Activated CD4-positive, alpha-beta T cell treated with anti-CD3 and anti-CD28 coated beads, Interleukin-2, amount 10 ng/mL, durations not matched to agents 7 days and 5 days (primary cell): ENCODE measurements at regions not wholly inside any gene's neighbourhood (a gene's known extent, or its start where the extent isn't known, plus 50 kb on each side); places are given as distances from the start of the nearest gene placed in this dataset.

ENCODE experiments used
- CTCF ChIA-PET: fragments of 350-600 bp; sonication (Branson Sonifier 250); formaldehyde crosslinking; loops from one replicate; lab custom pipeline; 2021; ENCODE audit warnings: antibody characterized with exemption; lab: Charles Lee
- POLR2A ChIA-PET: fragments of 350-600 bp; sonication (Branson Sonifier 250); formaldehyde crosslinking; loops from one replicate; lab custom pipeline; 2021; ENCODE audit warnings: antibody characterized with exemption; lab: Charles Lee
- DNase-seq: peaks from one replicate; pipeline ENCODE4 v3.0.0-alpha.2; 2020
- H3K27ac Mint-ChIP-seq: one replicate; pipeline ENCODE4 v1.8.0; 2021; ENCODE audit warnings: mild to moderate bottlenecking, moderate library complexity, mixed read lengths
- H3K27me3 Mint-ChIP-seq: one replicate; pipeline ENCODE4 v1.8.0; 2021; ENCODE audit warnings: mixed read lengths
- H3K36me3 Mint-ChIP-seq: one replicate; pipeline ENCODE4 v1.8.0; 2021; ENCODE audit warnings: low read depth, mixed read lengths
- H3K4me1 Mint-ChIP-seq: one replicate; pipeline ENCODE4 v1.8.0; 2021; ENCODE audit warnings: mixed read lengths
- H3K4me3 Mint-ChIP-seq: one replicate; pipeline ENCODE4 v1.8.0; 2021; ENCODE audit warnings: mild to moderate bottlenecking, moderate library complexity, mixed read lengths
- H3K9me3 Mint-ChIP-seq: one replicate; pipeline ENCODE4 v1.8.0; 2021; ENCODE audit warnings: mixed read lengths

- Mint-ChIP-seq H3K27ac (no peak overlapping the region), H3K9me3 (no peaks in the 10 kb centered on the region), H3K36me3 (no peaks in the 10 kb centered on the region), H3K4me1 (no peaks in the 10 kb centered on the region), H3K4me3 (no peak overlapping the region), H3K27me3 (no peaks in the 10 kb centered on the region)
- CTCF ChIA-PET: no interaction called here
- POLR2A ChIA-PET: no interaction called here
- DNase-seq: no peak
These were observed 247.3 kb upstream of the BLID start for GRCh38 chr11:122363296-122363695.

DNA sequence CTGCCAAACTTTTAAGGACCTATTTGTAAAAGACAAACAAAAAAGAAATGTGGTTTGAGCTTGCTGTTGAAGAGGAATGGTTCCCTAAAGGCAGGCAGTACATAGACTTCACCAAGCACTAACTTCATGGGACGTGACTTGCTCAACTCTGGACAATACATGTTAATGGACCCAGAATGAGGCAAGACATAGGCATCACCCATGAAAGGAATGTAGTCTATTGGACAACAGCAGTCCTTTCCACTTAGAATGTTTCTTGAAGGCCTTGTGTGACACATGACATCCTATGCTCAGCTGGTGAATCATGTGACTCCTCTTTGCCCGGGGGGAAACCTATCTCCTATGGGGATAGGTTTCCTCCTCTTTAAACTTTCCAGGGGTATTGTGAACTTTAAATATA lies 246.4 kb upstream of the BLID start:
- POLR2A ChIA-PET: no interaction called here
- Mint-ChIP-seq H3K4me1 (no peaks in the 10 kb centered on the region), H3K27me3 (no peaks in the 10 kb centered on the region), H3K27ac (no peak overlapping the region), H3K9me3 (no peaks in the 10 kb centered on the region), H3K36me3 (no peaks in the 10 kb centered on the region), H3K4me3 (no peak overlapping the region)
- CTCF ChIA-PET: no interaction called here
- DNase-seq: no peak

DNA sequence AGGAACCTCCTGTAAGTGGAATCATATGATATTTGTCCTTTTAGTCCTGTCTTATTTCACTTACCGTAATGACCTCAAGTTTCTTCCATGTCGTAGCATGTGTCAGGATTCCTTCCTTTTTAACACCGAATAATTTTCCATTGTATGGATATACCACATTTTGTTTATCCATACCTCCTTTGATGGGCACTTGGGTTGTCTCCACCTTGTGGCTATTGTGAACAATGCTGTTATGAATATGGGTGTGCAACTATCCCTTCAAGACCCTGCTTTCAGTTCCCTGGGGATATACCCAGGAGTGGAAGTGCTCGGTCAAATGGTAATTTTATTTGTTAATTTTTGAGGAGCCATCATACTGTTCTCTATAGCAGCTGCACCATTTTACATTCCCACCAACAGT lies 244.9 kb upstream of the BLID start:
- CTCF ChIA-PET: no interaction called here
- no peak overlapping the region for H3K27ac Mint-ChIP-seq
- no peaks in the 10 kb centered on the region for H3K9me3 Mint-ChIP-seq
- H3K4me1 Mint-ChIP-seq: no peaks in the 10 kb centered on the region
- no peak for DNase-seq
- H3K27me3 Mint-ChIP-seq: no peaks in the 10 kb centered on the region
- POLR2A ChIA-PET: no interaction called here
- H3K4me3 Mint-ChIP-seq: no peak overlapping the region
- no peaks in the 10 kb centered on the region for H3K36me3 Mint-ChIP-seq

GRCh38 chr11:122359081-122359571 lies 243.1 kb upstream of the BLID start:
- no peak overlapping the region for H3K27ac Mint-ChIP-seq
- no peak for DNase-seq
- H3K27me3 Mint-ChIP-seq: no peaks in the 10 kb centered on the region
- H3K36me3 Mint-ChIP-seq: no peaks in the 10 kb centered on the region
- H3K9me3 Mint-ChIP-seq: no peaks in the 10 kb centered on the region
- no peaks in the 10 kb centered on the region for H3K4me1 Mint-ChIP-seq
- CTCF ChIA-PET: no interaction called here
- POLR2A ChIA-PET: no interaction called here
- H3K4me3 Mint-ChIP-seq: no peak overlapping the region

GRCh38 chr11:122358292-122358691 lies 242.3 kb upstream of the BLID start:
- no peaks in the 10 kb centered on the region for H3K36me3 Mint-ChIP-seq
- no peaks in the 10 kb centered on the region for H3K9me3 Mint-ChIP-seq
- H3K27ac Mint-ChIP-seq: no peak overlapping the region
- H3K4me3 Mint-ChIP-seq: no peak overlapping the region
- CTCF ChIA-PET: no interaction called here
- DNase-seq: no peak
- H3K4me1 Mint-ChIP-seq: no peaks in the 10 kb centered on the region
- no peaks in the 10 kb centered on the region for H3K27me3 Mint-ChIP-seq
- POLR2A ChIA-PET: no interaction called here

GRCh38 chr11:122355968-122356367 lies 240.0 kb upstream of the BLID start:
- no peak overlapping the region for H3K27ac Mint-ChIP-seq
- no peaks in the 10 kb centered on the region for H3K9me3 Mint-ChIP-seq
- H3K27me3 Mint-ChIP-seq: no peaks in the 10 kb centered on the region
- no peak for DNase-seq
- ChIA-PET CTCF (no interaction called here), POLR2A (no interaction called here)
- no peaks in the 10 kb centered on the region for H3K4me1 Mint-ChIP-seq
- H3K4me3 Mint-ChIP-seq: no peak overlapping the region
- no peaks in the 10 kb centered on the region for H3K36me3 Mint-ChIP-seq

DNA sequence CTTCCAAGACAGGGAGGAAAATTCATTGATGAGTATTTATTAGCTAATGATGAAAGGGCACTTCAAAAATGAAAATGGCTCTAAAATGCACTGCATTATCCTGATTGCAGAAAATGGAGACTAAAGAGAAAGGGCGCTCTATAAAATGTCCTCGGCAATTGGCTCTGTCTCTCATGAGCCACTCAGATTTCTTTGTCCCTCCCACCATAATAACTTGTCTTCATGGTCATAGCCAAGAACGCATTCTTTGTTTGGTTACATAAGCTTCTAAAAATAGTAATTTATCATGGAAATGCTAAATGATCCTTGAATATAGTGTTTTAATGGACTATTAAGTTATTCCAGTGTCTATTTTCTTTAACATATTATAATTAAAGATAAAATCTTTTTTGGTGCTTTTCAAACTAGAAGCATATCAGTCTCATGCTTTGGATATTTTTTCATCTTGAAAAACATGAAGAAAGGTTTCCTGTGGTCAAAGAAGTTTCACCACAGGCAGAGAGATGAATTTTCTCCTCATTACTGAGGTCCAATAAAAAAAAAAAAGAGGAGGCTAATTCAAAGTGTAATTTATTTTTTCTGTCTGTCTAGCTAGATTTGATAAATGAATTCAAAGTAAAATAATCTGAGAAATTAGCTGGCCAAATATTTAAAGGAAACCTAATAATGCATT lies 238.1 kb upstream of the BLID start:
- Mint-ChIP-seq H3K27ac (no peak overlapping the region), H3K27me3 (no peaks in the 10 kb centered on the region), H3K4me3 (no peak overlapping the region), H3K4me1 (no peaks in the 10 kb centered on the region), H3K36me3 (no peaks in the 10 kb centered on the region), H3K9me3 (no peaks in the 10 kb centered on the region)
- ChIA-PET POLR2A (no interaction called here), CTCF (no interaction called here)
- no peak for DNase-seq

DNA sequence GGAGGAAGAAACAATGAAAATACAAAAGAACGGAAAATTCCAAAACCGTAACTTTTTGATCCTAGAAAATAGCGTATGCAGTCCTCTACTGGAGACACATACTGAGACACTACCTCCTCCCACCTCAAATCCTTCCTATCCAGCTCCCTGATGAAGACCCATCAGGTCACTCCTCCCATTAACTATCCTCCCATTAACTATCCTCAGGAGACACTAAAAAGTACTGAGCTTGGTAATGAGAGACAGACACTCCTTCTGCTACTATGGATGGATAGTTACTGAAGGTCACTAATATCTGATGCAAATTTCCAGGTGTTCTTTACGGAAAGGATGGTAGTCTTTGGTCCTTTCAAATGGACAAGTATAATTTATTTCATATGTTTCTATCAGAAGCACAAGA lies 237.5 kb upstream of the BLID start:
- no peaks in the 10 kb centered on the region for H3K27me3 Mint-ChIP-seq
- ChIA-PET CTCF (no interaction called here), POLR2A (no interaction called here)

DNA sequence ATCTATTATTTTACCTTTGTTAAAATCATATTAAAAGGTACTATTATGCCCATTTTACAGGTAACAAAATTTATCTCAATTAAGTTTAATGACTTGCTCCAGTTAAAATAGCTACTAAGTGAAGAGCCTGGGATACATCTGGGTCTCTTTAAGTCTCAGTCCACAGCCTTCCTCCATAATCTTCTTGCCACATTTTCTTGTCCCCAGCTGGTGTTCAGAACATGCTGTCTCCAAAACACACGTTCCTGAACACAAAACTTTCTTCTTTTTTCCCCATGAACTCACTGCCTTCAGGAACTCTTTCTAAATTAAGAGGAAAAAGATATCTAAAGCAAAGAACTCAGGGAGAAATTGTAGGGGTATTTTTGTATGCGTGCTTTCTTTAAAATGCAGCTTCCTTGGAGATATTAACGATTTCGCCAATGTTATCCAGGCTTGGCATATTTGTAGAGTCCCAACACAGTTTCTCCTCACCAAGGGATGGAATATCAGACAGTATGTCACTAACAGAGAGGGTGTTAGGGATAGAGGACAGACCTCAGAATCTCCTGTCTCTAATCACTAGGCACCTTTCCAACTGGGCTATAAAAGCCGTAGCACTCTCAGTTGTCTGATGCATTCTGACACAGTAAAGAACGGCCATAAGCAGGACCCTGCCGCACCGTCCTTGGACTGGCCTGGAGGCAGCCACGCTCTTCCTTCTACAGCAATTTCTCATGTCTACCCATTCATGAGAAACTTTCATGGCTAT lies 232.8 kb upstream of the BLID start:
- ChIA-PET CTCF (no interaction called here), POLR2A (no interaction called here)
- Mint-ChIP-seq H3K4me3 (no peak overlapping the region), H3K9me3 (peaks cover 1% of the 10 kb centered on the region), H3K27me3 (no peaks in the 10 kb centered on the region), H3K27ac (no peak overlapping the region), H3K4me1 (no peaks in the 10 kb centered on the region), H3K36me3 (no peaks in the 10 kb centered on the region)
- DNase-seq: no peak

More for the DNA sequence above, 237.5 kb upstream of the BLID start:
- DNase-seq: no peak
- no peaks in the 10 kb centered on the region for H3K4me1 Mint-ChIP-seq
- H3K27ac Mint-ChIP-seq: no peak overlapping the region
- no peaks in the 10 kb centered on the region for H3K9me3 Mint-ChIP-seq
- no peaks in the 10 kb centered on the region for H3K36me3 Mint-ChIP-seq
- no peak overlapping the region for H3K4me3 Mint-ChIP-seq

DNA sequence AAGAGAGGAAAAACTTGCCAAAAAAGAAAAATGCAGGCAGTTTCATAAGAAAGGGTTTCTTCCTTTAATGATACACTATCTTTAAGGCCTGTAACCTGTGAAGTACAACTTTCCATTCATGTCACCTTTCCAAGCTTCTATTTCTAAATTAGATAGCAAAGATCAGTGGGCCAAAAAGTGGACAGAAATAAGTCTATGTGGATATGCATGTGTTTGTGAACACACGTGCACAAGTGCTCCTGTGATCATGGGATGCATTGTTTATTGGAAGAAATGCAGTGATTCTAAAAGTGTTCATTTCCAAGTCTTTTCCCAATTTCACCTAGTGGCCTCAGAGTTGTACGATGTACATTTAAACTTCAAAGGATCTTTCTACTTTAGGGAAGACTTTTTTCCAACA lies 230.0 kb upstream of the BLID start:
- ChIA-PET POLR2A (no interaction called here), CTCF (no interaction called here)
- Mint-ChIP-seq H3K4me1 (no peaks in the 10 kb centered on the region), H3K36me3 (no peaks in the 10 kb centered on the region), H3K9me3 (peaks cover 1% of the 10 kb centered on the region), H3K4me3 (no peak overlapping the region), H3K27ac (no peak overlapping the region), H3K27me3 (no peaks in the 10 kb centered on the region)
- DNase-seq: no peak

GRCh38 chr11:122345586-122345985 lies 229.6 kb upstream of the BLID start:
- no peak overlapping the region for H3K27ac Mint-ChIP-seq
- CTCF ChIA-PET: no interaction called here
- H3K4me3 Mint-ChIP-seq: no peak overlapping the region
- H3K9me3 Mint-ChIP-seq: peaks cover 1% of the 10 kb centered on the region
- POLR2A ChIA-PET: no interaction called here
- no peaks in the 10 kb centered on the region for H3K4me1 Mint-ChIP-seq
- no peaks in the 10 kb centered on the region for H3K27me3 Mint-ChIP-seq
- no peak for DNase-seq
- no peaks in the 10 kb centered on the region for H3K36me3 Mint-ChIP-seq

DNA sequence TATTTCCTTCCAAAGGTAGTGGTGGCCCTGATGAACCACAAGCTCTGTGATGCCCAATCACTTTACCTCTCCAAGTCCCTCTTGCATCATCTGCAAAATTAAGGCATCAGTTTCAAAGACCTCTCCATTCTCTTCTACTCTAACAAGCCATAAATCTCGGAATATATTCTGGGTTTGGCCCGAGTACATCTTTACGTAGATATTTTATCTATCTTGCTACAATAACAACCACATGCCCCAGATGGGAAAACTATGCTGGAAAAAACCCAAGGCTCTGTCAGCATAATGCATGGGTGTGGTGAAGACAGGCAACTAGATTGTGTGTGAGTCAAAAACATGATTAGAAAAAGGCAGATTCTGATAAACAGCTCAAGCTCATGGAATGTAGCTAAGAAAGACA lies 228.2 kb upstream of the BLID start:
- no peaks in the 10 kb centered on the region for H3K36me3 Mint-ChIP-seq
- DNase-seq: no peak
- no peaks in the 10 kb centered on the region for H3K4me1 Mint-ChIP-seq
- no peaks in the 10 kb centered on the region for H3K27me3 Mint-ChIP-seq
- H3K4me3 Mint-ChIP-seq: no peak overlapping the region
- ChIA-PET POLR2A (no interaction called here), CTCF (interaction anchor here (0.6 kb wide), 1 partner anchor 83 kb away, joined by 3 read pairs; no protein-coding TSS in a partner anchor)
- H3K27ac Mint-ChIP-seq: no peak overlapping the region
- H3K9me3 Mint-ChIP-seq: peaks cover 1% of the 10 kb centered on the region

GRCh38 chr11:122343210-122343609 lies 227.2 kb upstream of the BLID start:
- H3K36me3 Mint-ChIP-seq: no peaks in the 10 kb centered on the region
- no peaks in the 10 kb centered on the region for H3K4me1 Mint-ChIP-seq
- ChIA-PET CTCF (no interaction called here), POLR2A (no interaction called here)
- no peaks in the 10 kb centered on the region for H3K27me3 Mint-ChIP-seq
- H3K27ac Mint-ChIP-seq: no peak overlapping the region
- peaks cover 1% of the 10 kb centered on the region for H3K9me3 Mint-ChIP-seq
- no peak overlapping the region for H3K4me3 Mint-ChIP-seq
- DNase-seq: no peak
